ENCODE measurements at regions not wholly inside any gene's neighbourhood (a gene's known extent, or its start where the extent isn't known, plus 50 kb on each side); places are given as distances from the start of the nearest gene placed in this dataset.

DNA sequence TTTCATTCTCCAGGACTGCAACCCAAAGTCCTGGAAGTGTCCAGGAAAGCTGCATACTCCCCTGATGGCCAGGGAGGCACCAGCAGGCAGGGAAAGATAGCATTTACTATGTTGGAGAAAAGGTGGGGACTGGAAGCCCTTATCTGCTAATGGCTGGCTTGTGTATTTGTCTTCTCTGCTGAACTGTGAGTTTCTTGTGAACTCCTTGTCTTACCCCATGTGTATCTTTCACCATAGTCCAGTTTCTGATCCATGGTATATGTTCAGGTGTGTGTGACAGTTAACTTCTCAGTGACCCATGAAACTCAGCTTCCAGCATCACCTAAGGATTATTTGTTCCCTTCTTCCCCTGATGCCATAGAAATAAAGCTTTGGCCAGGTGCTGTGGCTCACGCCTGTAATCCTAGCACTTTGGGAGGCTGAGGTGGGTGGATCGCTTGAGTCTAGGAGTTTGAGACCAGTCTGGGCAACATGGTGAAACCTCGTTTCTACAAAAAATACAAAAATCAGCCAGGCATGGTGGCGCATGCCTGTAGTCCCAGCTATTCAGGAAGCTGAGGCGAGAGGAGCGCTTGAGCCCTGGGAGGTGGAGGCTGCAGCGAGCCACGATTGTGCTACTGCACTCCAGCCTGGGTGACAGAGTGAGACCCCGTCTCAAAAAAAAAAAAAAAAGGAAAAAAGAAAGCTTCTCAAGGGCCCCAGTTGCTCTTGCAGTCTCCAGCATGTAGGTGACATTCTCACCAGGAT, 112.8 kb upstream of the MAP4K3 start:
- no peaks in the 10 kb centered on the region for H3K9me3 Mint-ChIP-seq
- no peaks in the 10 kb centered on the region for H3K36me3 Mint-ChIP-seq (ENCODE audit: low read depth)
- POLR2A ChIA-PET = interaction anchor here (0.6 kb wide), 2 partner anchors 114 to 518 kb away, joined by 3 read pairs; no protein-coding TSS in a partner anchor
- H3K4me3 Mint-ChIP-seq = no peak overlapping the region
- no peak for DNase-seq
- no peaks in the 10 kb centered on the region for H3K27me3 Mint-ChIP-seq
- TF ChIP-seq, protein P1, sequence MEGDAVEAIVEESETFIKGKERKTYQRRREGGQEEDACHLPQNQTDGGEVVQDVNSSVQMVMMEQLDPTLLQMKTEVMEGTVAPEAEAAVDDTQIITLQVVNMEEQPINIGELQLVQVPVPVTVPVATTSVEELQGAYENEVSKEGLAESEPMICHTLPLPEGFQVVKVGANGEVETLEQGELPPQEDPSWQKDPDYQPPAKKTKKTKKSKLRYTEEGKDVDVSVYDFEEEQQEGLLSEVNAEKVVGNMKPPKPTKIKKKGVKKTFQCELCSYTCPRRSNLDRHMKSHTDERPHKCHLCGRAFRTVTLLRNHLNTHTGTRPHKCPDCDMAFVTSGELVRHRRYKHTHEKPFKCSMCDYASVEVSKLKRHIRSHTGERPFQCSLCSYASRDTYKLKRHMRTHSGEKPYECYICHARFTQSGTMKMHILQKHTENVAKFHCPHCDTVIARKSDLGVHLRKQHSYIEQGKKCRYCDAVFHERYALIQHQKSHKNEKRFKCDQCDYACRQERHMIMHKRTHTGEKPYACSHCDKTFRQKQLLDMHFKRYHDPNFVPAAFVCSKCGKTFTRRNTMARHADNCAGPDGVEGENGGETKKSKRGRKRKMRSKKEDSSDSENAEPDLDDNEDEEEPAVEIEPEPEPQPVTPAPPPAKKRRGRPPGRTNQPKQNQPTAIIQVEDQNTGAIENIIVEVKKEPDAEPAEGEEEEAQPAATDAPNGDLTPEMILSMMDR (IDR thresholded peaks at IDR 0.05) = no peak
- ATAC-seq = no peak
- intact Hi-C loops (cut with micrococcal nuclease) = no loop called here
- CTCF ChIA-PET = no interaction called here
- H3K27ac Mint-ChIP-seq = no peak overlapping the region
- H3K4me1 Mint-ChIP-seq (ENCODE audit: low read depth) = peaks cover 2% of the 10 kb centered on the region

DNA sequence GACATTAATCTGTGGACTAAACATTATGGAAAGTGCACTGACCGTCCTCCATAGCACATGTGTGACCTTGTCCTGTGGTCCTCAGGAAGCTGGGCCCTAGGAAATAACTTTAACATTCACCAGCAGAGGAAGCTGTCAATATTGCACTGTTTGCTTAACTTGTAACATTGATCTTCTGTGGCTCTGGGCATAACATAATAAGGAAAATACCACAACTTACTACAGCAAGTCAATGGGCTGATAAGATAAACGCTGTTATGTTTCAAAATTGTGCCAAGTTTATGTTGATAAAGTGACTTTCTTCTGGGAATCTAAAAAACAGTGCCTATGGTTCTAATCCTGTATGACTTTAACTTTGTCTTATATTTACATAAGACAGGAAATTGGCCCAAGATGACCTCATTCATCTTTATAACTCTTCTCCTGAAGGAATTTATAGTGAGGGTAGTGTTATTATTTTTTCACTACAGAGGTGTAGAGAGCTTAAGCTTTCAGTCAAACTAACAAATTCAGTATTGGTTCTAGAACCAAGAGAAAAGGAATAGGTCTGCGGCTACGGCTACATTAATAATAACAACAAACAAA, 113.7 kb upstream of the MAP4K3 start:
- intact Hi-C loops (cut with micrococcal nuclease) = no loop called here

DNA sequence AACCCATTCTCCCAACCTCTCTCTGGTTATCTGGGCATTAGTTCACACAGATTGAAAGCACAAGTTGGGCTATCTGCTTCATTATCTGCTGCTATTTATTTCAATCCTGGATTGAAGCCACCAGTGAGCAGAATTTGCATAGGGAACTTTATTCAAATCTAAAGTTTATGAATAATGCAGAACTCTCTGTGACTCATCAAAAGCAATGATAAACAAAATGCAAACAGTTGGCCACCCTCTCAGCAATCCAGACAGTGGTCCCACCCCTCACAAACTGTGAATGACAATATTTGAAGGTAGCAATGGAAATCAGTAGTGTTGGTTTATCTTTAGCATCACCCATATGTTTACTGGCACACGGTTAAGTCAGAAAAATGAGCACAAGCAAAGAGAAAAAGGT, 106.8 kb upstream of the TMEM178A start:
- no peak overlapping the region for H3K4me3 Mint-ChIP-seq
- TF ChIP-seq, protein P1 (IDR thresholded peaks at IDR 0.05) = no peak
- H3K27me3 Mint-ChIP-seq = no peaks in the 10 kb centered on the region
- peaks cover 1% of the 10 kb centered on the region for H3K36me3 Mint-ChIP-seq (ENCODE audit: low read depth)
- no peak overlapping the region for H3K27ac Mint-ChIP-seq
- CTCF ChIA-PET = no interaction called here
- ATAC-seq (no peak), DNase-seq (no peak)
- intact Hi-C loops (cut with micrococcal nuclease) = no loop called here
- no peaks in the 10 kb centered on the region for H3K4me1 Mint-ChIP-seq (ENCODE audit: low read depth)
- POLR2A ChIA-PET = no interaction called here
- peaks cover 15% of the 10 kb centered on the region for H3K9me3 Mint-ChIP-seq

More for the DNA sequence above, 113.7 kb upstream of the MAP4K3 start:
- ChIA-PET POLR2A (interaction anchor here (0.6 kb wide), 1 partner anchor 114 kb away, joined by 3 read pairs; no protein-coding TSS in a partner anchor), CTCF (no interaction called here)
- TF ChIP-seq, protein P1 (IDR thresholded peaks at IDR 0.05) = no peak
- H3K4me3 Mint-ChIP-seq = no peak overlapping the region
- peaks cover 2% of the 10 kb centered on the region for H3K4me1 Mint-ChIP-seq (ENCODE audit: low read depth)
- no peak for ATAC-seq
- H3K27me3 Mint-ChIP-seq = no peaks in the 10 kb centered on the region
- no peak overlapping the region for H3K27ac Mint-ChIP-seq
- H3K9me3 Mint-ChIP-seq = no peaks in the 10 kb centered on the region
- H3K36me3 Mint-ChIP-seq (ENCODE audit: low read depth) = no peaks in the 10 kb centered on the region
- DNase-seq = no peak

DNA sequence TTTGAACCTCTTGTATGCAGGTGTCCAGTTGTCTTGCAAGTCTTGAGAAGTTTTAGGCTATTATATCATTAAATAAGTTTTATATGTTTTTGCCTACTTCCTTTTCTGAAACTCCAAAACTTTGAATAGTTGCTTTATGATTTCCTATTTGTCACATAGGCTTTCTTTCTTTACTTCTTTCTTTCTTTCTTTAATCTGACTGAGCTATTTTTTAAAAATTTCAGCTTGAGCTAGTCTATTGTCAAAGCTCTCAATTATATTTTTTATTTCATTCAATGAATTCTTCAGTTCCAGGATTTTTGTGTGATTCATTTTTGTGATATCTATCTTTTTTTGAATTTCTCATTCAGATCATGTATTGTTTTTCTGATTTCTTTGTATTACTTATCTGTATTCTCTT, 102.1 kb upstream of the TMEM178A start:
- DNase-seq = no peak
- no peak overlapping the region for H3K4me3 Mint-ChIP-seq
- H3K27me3 Mint-ChIP-seq = no peaks in the 10 kb centered on the region
- H3K9me3 Mint-ChIP-seq = peaks cover 20% of the 10 kb centered on the region
- TF ChIP-seq, protein P1 (IDR thresholded peaks at IDR 0.05) = no peak
- H3K27ac Mint-ChIP-seq = no peak overlapping the region
- no peaks in the 10 kb centered on the region for H3K4me1 Mint-ChIP-seq (ENCODE audit: low read depth)
- intact Hi-C loops (cut with micrococcal nuclease) = no loop called here
- peaks cover 1% of the 10 kb centered on the region for H3K36me3 Mint-ChIP-seq (ENCODE audit: low read depth)
- ChIA-PET CTCF (no interaction called here), POLR2A (no interaction called here)
- ATAC-seq = no peak

DNA sequence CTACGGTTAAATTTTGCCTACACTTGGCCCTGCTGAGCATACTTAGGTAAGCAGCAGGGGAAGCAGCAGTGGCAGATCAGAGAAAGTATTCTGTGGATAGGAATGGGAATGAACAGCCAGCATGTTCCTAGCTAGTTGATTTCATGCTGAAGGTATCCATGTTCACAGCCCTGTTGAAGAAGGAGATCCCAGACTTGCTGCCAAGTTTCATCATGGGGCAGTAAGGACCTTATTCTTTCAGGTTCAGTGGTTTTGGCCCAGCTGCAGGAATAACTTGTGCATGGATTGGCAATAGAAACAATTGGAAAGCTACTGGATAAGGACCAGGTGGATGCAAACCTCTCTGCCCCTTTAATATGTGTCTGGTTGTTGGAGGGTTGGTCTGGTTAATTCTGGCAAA, 98.2 kb upstream of the TMEM178A start:
- ChIA-PET CTCF (no interaction called here), POLR2A (no interaction called here)
- H3K27ac Mint-ChIP-seq = no peak overlapping the region
- intact Hi-C loops (cut with micrococcal nuclease) = no loop called here
- TF ChIP-seq, protein P1 (IDR thresholded peaks at IDR 0.05) = no peak
- peaks cover 15% of the 10 kb centered on the region for H3K9me3 Mint-ChIP-seq
- H3K4me1 Mint-ChIP-seq (ENCODE audit: low read depth) = no peaks in the 10 kb centered on the region
- H3K27me3 Mint-ChIP-seq = no peaks in the 10 kb centered on the region
- no peak for ATAC-seq
- no peak overlapping the region for H3K4me3 Mint-ChIP-seq
- H3K36me3 Mint-ChIP-seq (ENCODE audit: low read depth) = peaks cover 1% of the 10 kb centered on the region
- no peak for DNase-seq
